HG02763 (cell line): ENCODE measurements at regions not wholly inside any gene's neighbourhood (a gene's known extent, or its start where the extent isn't known, plus 50 kb on each side); places are given as distances from the start of the nearest gene placed in this dataset.

Source experiments
- ATAC-seq: cut with Tn5 transposase; IDR thresholded peaks from one replicate; pipeline ENCODE4 v1.9.1; 2021; ENCODE audit warnings: mild to moderate bottlenecking, moderate library complexity; ENCODE audit not compliant: unreplicated experiment

DNA sequence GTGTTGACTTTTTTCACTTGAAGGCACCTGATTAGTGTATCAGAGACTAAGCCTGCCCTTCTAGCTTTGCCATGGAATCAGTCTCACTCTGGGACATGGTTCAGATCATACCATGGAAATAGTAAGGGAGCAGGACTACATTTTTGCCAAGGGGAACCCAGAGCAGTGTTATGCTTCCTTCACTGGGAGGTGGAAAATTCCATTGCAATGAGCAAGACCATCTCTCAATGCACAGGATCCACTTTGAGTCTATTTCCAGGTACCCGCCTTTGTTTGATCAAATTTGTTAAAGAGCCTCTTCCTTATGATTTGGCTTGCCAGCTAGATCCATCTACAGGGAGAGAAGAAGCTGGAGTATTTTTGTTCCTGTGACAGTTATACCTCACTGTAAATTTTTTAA lies 395.8 kb downstream of the MTX2 start:
- ATAC-seq: no peak

DNA sequence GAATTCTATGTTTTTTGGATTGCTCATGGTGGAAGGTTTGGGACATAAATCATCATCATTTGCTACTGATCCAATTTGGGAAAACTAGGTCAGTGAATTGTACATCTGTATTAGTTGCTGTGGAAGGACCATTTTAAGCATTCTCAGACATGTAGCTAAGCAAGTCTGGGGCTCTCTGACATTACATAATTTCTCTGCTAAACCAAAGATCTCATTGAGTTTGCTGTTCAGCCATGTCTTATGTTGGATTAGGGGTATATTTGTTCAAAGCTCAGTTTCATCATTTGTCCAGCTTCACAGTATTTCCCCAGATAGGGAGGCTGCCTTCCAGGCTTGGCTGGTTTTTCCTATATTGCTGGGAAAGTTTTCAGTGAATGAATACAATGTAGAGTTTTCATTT lies 399.7 kb downstream of the MTX2 start:
- no peak for ATAC-seq

- no peak for ATAC-seq
Measured at GRCh38 chr2:176669398-176670174, 400.3 kb downstream of the MTX2 start.

GRCh38 chr2:176675271-176675949 lies 406.2 kb downstream of the MTX2 start:
- no peak for ATAC-seq

DNA sequence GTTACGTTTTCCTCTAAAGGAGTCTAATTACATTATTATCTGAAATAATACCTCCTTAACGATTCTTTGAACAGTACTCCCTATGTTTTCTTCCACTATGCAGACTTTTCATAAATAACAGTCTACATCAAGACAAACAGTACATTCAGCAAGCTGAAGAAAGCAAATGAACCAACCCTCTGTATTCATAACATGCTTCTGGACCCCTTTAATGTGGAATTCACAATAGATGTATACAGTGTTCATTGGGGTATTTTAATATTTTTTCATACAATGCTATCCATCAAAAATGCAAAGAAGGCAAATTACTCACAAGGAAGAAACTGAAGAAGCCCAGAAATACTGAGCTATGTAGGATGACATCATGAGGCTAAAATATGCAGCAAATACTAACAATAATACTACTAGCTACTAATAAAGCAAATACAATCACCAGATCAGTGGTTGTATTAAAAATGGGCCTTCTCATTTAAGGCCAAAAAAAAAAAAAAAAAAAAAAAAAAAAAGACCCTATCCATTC lies 408.6 kb downstream of the MTX2 start:
- ATAC-seq: no peak

DNA sequence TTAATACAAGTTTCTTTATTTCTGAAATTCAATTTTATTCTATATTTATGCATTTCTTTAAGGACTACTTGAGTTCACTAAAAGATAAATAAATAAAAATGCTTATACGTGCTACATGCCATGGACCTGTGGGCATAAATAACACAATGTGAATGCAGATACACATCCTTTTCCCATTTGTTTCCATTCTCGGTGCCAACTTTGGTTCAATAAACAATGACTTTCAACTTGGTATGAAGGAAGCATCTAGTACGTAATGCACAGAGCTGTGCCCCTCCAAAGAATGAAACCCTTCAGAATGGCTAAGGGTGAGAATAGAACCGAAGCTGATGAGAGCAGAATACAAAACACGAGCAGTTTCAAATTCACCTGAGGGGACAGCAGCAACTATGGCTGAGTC lies 409.3 kb downstream of the MTX2 start:
- no peak for ATAC-seq

DNA sequence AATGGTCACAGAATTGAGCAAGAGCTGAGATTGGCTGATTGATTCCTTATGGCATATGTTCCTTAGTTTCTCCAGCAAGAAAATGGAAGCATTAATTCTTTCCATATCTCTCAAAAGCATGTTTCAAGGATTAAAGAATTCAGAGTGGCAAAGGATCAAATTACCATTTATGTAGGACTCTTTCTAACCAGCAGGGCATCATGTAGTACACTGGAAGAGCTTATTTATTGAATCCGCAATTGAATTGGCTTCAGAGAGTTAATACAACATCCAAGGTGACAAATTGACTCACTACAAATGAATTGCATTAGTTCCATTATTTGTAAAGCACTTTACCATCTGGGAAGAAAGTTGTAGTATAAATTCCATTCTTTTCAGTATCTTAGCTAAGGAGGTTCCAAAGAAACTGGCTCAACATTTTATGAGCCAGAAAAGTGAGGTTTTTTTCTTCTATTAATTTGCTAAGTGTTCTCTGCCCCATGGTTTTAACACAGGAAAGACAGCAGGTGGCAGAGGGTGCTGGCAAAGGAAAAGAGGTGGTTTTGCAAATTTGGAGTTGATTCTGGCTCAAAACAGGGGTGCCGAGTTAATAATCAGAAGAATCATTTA lies 409.9 kb downstream of the MTX2 start:
- ATAC-seq: no peak

DNA sequence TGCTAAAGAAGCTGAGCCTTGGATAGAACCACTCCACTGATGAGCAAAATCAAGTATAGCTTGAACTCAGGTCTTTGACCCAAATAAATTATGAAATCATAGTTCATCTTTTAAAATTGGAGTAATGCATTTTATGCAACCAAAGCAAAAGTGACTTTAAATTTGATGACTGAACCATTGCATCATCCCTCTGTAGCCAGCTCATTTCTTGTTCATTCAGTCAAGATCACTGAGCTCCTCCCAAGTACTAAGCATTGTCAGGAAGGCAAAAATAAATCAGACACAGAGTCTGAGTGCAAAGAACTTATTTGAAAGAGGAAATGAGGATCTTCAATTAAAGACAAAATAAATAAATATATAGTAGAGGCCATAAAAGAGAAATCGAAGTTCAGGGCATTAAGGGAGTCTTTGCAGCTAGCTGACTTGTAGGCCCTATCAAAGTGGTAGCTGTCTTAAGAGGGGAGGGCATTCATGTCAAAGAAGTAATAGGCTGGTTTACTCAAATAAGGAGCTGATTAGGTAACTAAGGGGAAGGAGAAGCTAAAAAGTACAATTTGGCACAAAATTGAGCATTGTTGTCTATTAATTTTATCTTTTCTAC lies 411.8 kb downstream of the MTX2 start:
- ATAC-seq: no peak

DNA sequence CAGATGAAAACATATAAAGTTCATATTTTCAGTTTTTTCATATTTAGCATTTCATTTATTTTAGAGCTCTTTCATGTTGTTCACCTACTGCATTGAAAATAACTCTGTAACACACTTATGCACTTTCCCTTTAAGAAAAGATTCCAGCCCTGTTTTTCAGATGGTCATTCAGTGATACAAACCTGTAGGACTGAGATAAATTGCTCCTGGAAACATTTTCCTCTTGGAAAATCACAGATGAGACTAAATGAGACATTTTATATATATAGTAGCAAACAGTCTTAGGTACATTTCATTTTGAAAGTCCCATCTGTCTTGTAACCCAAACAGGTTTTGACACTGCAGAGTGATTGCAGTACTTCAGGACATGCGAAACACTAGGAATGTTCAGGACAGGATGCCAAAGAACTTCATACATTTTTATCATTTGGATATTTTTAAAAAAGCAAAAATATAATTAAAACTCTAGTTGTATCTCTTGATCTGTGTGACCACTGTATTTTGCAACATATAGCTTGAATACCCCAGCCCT lies 412.4 kb downstream of the MTX2 start:
- no peak for ATAC-seq

- no peak for ATAC-seq
Measured at GRCh38 chr2:176682278-176682677, 413.0 kb downstream of the MTX2 start.

GRCh38 chr2:176683618-176684111 lies 414.4 kb downstream of the MTX2 start:
- no peak for ATAC-seq

DNA sequence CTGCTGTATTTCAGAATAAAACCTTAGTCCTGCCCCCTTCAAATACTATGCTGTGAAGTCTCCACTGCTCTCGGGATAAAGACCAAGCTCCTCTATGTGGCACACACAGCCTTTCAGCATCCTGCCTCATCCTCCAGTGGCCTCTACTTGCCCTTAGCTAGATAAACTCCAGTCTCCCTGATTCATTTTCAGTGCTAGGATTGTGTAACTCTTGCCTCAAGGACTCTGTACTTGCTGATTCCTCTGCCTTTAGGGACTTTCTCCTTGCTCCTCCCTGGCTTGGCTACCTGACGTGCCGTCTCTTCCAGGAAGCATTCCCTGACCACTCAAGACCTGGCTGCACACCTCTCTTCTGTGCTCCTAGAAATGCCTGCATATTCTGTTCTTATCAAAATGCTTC lies 416.7 kb downstream of the MTX2 start:
- ATAC-seq: no peak

DNA sequence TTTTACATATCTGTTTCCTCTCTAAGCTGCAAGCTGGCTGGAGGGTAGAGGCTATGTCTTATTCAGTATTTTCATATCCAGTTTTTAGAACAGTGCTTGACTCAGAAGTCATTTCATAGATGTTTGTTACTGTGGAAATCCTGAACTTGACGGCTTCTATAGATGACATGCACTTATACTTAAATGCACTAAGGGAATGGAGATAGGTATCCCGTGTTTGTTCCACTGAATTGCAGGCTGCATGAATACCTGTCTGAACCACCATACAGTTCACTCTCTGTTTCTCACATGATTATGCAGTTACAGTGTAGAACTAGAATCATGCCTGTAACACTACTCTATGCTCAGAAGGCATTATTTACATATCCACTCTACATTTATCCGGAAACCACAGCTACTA lies 417.1 kb downstream of the MTX2 start:
- no peak for ATAC-seq

DNA sequence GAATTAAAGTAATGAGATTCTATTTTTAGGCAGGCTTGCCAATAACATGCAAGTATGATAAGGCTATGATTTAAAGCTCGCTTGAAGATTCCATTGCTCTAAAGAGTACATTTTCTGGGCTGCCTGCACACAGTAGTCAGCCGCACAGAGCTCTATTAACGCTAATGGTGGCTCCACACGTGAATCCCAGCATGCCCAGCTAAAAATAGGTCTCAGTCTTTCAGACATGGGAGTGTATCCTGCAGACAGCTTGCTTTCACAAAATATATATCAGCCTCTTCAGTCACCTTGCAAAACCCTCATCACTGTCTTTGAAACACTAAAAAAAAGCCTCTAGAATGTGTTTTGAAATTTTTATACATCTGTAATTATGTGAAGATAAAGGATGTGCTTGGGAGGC lies 418.1 kb downstream of the MTX2 start:
- ATAC-seq: no peak

- ATAC-seq: no peak
Measured at GRCh38 chr2:176687944-176688343, 418.7 kb downstream of the MTX2 start.

DNA sequence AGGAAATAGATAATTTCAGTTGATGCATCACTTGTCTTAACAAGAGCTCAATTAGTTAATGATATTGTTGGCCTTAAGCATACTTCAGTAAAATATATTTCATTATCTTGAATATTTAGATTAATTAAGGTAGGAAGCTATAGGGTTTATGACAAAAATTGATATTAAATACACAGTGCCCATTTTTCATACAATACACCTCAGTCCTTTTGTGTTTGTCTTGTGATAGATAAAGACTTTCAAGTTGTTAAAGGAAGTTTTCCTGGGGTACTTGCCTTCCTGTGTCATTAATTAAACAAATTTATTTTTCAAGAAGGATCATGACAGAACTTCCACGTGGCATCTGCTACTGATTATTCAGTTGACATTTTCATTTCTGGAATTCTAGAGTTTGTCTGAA lies 420.5 kb downstream of the MTX2 start:
- ATAC-seq: no peak

- ATAC-seq: no peak
Measured at GRCh38 chr2:176691471-176691870, 422.2 kb downstream of the MTX2 start.

GRCh38 chr2:176692533-176692932 lies 423.3 kb downstream of the MTX2 start:
- no peak for ATAC-seq

- ATAC-seq: no peak
Measured at GRCh38 chr2:176699098-176699497, 429.9 kb downstream of the MTX2 start.

DNA sequence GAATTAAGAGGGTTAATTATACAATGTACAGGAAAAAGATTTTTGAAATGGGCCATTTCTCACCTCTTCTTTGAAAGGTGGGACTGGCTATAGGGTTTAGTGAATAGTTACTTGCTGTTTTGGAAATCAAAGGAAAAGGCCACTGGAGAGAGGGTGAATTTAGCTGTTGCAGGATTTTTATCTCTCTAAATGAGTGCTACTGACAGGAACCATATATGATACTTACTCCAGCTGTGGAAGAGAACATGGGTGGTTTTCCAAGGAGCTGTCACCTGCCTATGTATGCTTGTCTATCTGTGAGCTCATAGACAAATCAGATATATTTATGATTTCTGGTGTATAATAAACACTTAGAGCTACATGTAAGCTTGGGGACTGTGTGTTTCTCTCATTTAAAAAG lies 430.4 kb downstream of the MTX2 start:
- no peak for ATAC-seq

DNA sequence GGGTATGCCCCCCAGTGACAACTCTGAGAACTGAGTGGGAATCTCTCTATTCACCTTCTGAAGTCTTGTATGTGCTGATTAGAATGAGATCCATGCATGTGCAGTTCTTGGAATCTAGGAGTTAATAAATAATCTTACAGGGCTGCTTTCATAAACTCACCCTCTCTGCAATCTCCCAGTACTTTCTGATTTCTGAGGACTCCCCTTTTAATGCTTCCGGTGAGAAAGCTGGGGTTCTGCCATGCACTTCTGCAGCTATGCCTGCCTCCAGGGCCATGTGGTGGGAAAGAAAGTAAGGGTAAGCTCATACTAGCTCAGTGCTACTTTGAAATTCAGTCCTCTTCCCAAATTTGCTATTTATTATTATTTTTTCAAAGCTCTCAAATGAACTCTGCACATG lies 432.9 kb downstream of the MTX2 start:
- no peak for ATAC-seq
